ENCODE measurements at regions not wholly inside any gene's neighbourhood (a gene's known extent, or its start where the extent isn't known, plus 50 kb on each side); places are given as distances from the start of the nearest gene placed in this dataset.

DNA sequence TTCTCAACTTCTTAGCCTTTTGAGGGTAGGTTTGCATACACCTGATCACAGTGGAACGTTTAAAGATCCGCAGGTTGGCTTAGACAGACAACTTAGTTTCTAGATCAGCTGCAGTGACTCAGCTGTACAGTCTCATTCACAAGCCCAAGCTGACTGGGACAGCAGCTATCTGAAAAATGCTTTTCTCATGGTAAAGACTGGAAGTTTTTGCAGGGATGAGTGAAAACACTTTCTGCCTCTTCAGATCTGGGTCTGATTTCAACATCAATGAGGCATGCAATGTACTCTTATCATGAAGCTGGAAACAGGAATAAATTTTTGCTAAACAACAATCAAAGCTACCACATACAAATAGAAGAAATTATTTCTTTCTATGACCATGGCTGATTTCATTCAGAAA lies 61.1 kb upstream of the PTBP2 start:
- DNase-seq (ENCODE audit: missing footprints) (no peak), ATAC-seq (no peak)
- intact Hi-C loops (cut with DNase I): no loop called here

Measured in Right ventricle myocardium inferior (tissue), 1 donor.